ENCODE measurements at regions not wholly inside any gene's neighbourhood (a gene's known extent, or its start where the extent isn't known, plus 50 kb on each side); places are given as distances from the start of the nearest gene placed in this dataset.

- Histone ChIP-seq H3K27ac (ENCODE audit: insufficient read depth, low read length) (no peak overlapping the region), H3K4me1 (ENCODE audit: control insufficient read depth, extremely low read depth, insufficient read depth, low read length) (no peaks in the 10 kb centered on the region)
- TF ChIP-seq EZH2 (IDR thresholded peaks at IDR 0.05; ENCODE audit: low read length, missing control alignments), result no peak
- TF ChIP-seq CTCF (conservative IDR thresholded peaks at IDR 0.05 in 1 of 2, IDR thresholded peaks at IDR 0.05 in 1 of 2; ENCODE audit: low read depth in 1 of 2, low read length in 2 of 2), result no peak
Measured at GRCh38 chr7:27386581-27386980, 144.0 kb downstream of the EVX1 start.

GRCh38 chr7:27387864-27388263 lies 145.3 kb downstream of the EVX1 start:
- Histone ChIP-seq H3K79me2 (ENCODE audit: control insufficient read depth, insufficient read depth, low read length) (no peaks in the 10 kb centered on the region), H3K36me3 (ENCODE audit: control insufficient read depth, insufficient read depth, low read length) (no peaks in the 10 kb centered on the region), H4K20me1 (ENCODE audit: control insufficient read depth, extremely low read depth, insufficient read depth, low read length) (no peaks in the 10 kb centered on the region), H2AFZ (ENCODE audit: low read length) (no peak overlapping the region), H3K4me3 (replicated peaks in 1 of 4; ENCODE audit: control extremely low read depth in 1 of 4, insufficient read depth in 1 of 4, low read depth in 3 of 4, low read length in 4 of 4) (no peak overlapping the region), H3K27me3 (ENCODE audit: control insufficient read depth, insufficient read depth, low read length) (no peaks in the 10 kb centered on the region), H3K4me1 (ENCODE audit: control insufficient read depth, extremely low read depth, insufficient read depth, low read length) (no peaks in the 10 kb centered on the region), H3K9me3 (ENCODE audit: control insufficient read depth, insufficient read depth, low read depth, low read length) (no peaks in the 10 kb centered on the region), H3K4me2 (ENCODE audit: extremely low read depth, insufficient read depth, low read length) (no peak overlapping the region), H3K27ac (ENCODE audit: insufficient read depth, low read length) (no peak overlapping the region), H3K9ac (ENCODE audit: insufficient read depth, low read length) (no peak overlapping the region)
- no peak for DNase-seq (ENCODE audit: low read depth in 2 of 2)
- TF ChIP-seq CTCF (conservative IDR thresholded peaks at IDR 0.05 in 1 of 2, IDR thresholded peaks at IDR 0.05 in 1 of 2; ENCODE audit: low read depth in 1 of 2, low read length in 2 of 2) (no peak), EZH2 (IDR thresholded peaks at IDR 0.05; ENCODE audit: low read length, missing control alignments) (no peak)

More at GRCh38 chr7:27386581-27386980, 144.0 kb downstream of the EVX1 start:
- Histone ChIP-seq H3K4me2 (ENCODE audit: extremely low read depth, insufficient read depth, low read length) (no peak overlapping the region), H3K9me3 (ENCODE audit: control insufficient read depth, insufficient read depth, low read depth, low read length) (no peaks in the 10 kb centered on the region), H3K36me3 (ENCODE audit: control insufficient read depth, insufficient read depth, low read length) (no peaks in the 10 kb centered on the region), H3K27me3 (ENCODE audit: control insufficient read depth, insufficient read depth, low read length) (no peaks in the 10 kb centered on the region), H3K9ac (ENCODE audit: insufficient read depth, low read length) (no peak overlapping the region), H3K79me2 (ENCODE audit: control insufficient read depth, insufficient read depth, low read length) (no peaks in the 10 kb centered on the region), H4K20me1 (ENCODE audit: control insufficient read depth, extremely low read depth, insufficient read depth, low read length) (no peaks in the 10 kb centered on the region), H2AFZ (ENCODE audit: low read length) (no peak overlapping the region), H3K4me3 (replicated peaks in 1 of 4; ENCODE audit: control extremely low read depth in 1 of 4, insufficient read depth in 1 of 4, low read depth in 3 of 4, low read length in 4 of 4) (no peak overlapping the region)
- DNase-seq (ENCODE audit: low read depth in 2 of 2), result no peak

GRCh38 chr7:27388561-27388960 lies 146.0 kb downstream of the EVX1 start:
- no peaks in the 10 kb centered on the region for H3K79me2 ChIP-seq (ENCODE audit: control insufficient read depth, insufficient read depth, low read length)
- H4K20me1 ChIP-seq (ENCODE audit: control insufficient read depth, extremely low read depth, insufficient read depth, low read length), result no peaks in the 10 kb centered on the region
- H3K27ac ChIP-seq (ENCODE audit: insufficient read depth, low read length), result no peak overlapping the region
- H3K4me1 ChIP-seq (ENCODE audit: control insufficient read depth, extremely low read depth, insufficient read depth, low read length), result no peaks in the 10 kb centered on the region
- no peak overlapping the region for H3K4me2 ChIP-seq (ENCODE audit: extremely low read depth, insufficient read depth, low read length)
- no peaks in the 10 kb centered on the region for H3K36me3 ChIP-seq (ENCODE audit: control insufficient read depth, insufficient read depth, low read length)
- no peak for DNase-seq (ENCODE audit: low read depth in 2 of 2)
- no peaks in the 10 kb centered on the region for H3K27me3 ChIP-seq (ENCODE audit: control insufficient read depth, insufficient read depth, low read length)
- H3K9me3 ChIP-seq (ENCODE audit: control insufficient read depth, insufficient read depth, low read depth, low read length), result no peaks in the 10 kb centered on the region
- TF ChIP-seq CTCF (conservative IDR thresholded peaks at IDR 0.05 in 1 of 2, IDR thresholded peaks at IDR 0.05 in 1 of 2; ENCODE audit: low read depth in 1 of 2, low read length in 2 of 2) (no peak), EZH2 (IDR thresholded peaks at IDR 0.05; ENCODE audit: low read length, missing control alignments) (no peak)
- H3K9ac ChIP-seq (ENCODE audit: insufficient read depth, low read length), result no peak overlapping the region
- H2AFZ ChIP-seq (ENCODE audit: low read length), result no peak overlapping the region
- H3K4me3 ChIP-seq (replicated peaks in 1 of 4; ENCODE audit: control extremely low read depth in 1 of 4, insufficient read depth in 1 of 4, low read depth in 3 of 4, low read length in 4 of 4), result no peak overlapping the region

Measured in fibroblast of lung (primary cell).